ENCODE measurements at regions not wholly inside any gene's neighbourhood (a gene's known extent, or its start where the extent isn't known, plus 50 kb on each side); places are given as distances from the start of the nearest gene placed in this dataset.

GRCh38 chr11:70668204-70669202 is 270.2 kb downstream of the CTTN start:
- Histone ChIP-seq H3K4me1 (replicated peaks in 1 of 2; ENCODE audit: control insufficient read depth in 2 of 2, insufficient read depth in 2 of 2, low read length in 2 of 2) (no peaks in the 10 kb centered on the region), H3K27me3 (ENCODE audit: control insufficient read depth in 2 of 2, insufficient read depth in 2 of 2, low read length in 2 of 2) (peaks cover 13 to 74% of the 10 kb centered on the region in 2 experiments; a peak in 4 of 5 replicates), H3K36me3 (ENCODE audit: control insufficient read depth, insufficient read depth, low read length) (no peaks in the 10 kb centered on the region), H3K9ac (ENCODE audit: insufficient read depth in 1 of 2, low read depth in 2 of 2, low read length in 2 of 2) (no peak overlapping the region), H4K20me1 (replicated peaks; ENCODE audit: control insufficient read depth, insufficient read depth, low read length) (peaks cover 14% of the 10 kb centered on the region; the same call in 1 of the 2 replicates), H2AFZ (ENCODE audit: low read depth, low read length) (no peak overlapping the region), H3K9me1 (ENCODE audit: control insufficient read depth, insufficient read depth, low read length) (no peaks in the 10 kb centered on the region), H3K27ac (ENCODE audit: extremely low read depth, low read depth, low read length) (no peak overlapping the region), H3K4me3 (no peak overlapping the region), H3K9me3 (replicated peaks; ENCODE audit: control insufficient read depth, insufficient read depth, low read depth, low read length) (no peaks in the 10 kb centered on the region), H3K79me2 (ENCODE audit: control insufficient read depth, insufficient read depth, low read length) (no peaks in the 10 kb centered on the region), H3K4me2 (ENCODE audit: insufficient read depth, low read length) (no peak overlapping the region)
- no peak for TF ChIP-seq SMAD3 (CRISPR knock-in tag; conservative IDR thresholded peaks at IDR 0.05)
- TF ChIP-seq ZFP36 (IDR thresholded peaks at IDR 0.05; ENCODE audit: low read depth, low read length, partially characterized antibody), result peak; percentile 76
- WGBS (ENCODE audit: insufficient coverage, low coverage, missing lambda C conversion rate), result 2% methylated on average over 23 of the region's 23 CpGs
- in situ Hi-C loops (cut with MboI) (no loop called here), intact Hi-C loops (cut with micrococcal nuclease) (no loop called here)
- DNase-seq (ENCODE audit: extremely low read depth in 1 of 4, low spot score in 3 of 4), result no peak
- no TSS peak for BruUV-seq (replicated peaks)
- POLR2A ChIA-PET, result no interaction called here
- FAIRE-seq, result no peak
- CTCF ChIA-PET (ENCODE audit: low intra/inter-chr PET ratio), result no interaction called here
- no peak for ATAC-seq

GRCh38 chr11:70669281-70669680 is 271.0 kb downstream of the CTTN start:
- no peaks in the 10 kb centered on the region for H3K9me1 ChIP-seq (ENCODE audit: control insufficient read depth, insufficient read depth, low read length)
- 3% methylated on average over 13 of the region's 13 CpGs for WGBS (ENCODE audit: insufficient coverage, low coverage, missing lambda C conversion rate)
- H3K4me2 ChIP-seq (ENCODE audit: insufficient read depth, low read length), result no peak overlapping the region
- ATAC-seq (no peak), DNase-seq (ENCODE audit: extremely low read depth in 1 of 4, low spot score in 3 of 4) (no peak), FAIRE-seq (no peak)
- intact Hi-C loops (cut with micrococcal nuclease), result no loop called here
- peaks cover 13 to 68% of the 10 kb centered on the region in 2 experiments; a peak in 4 of 5 replicates for H3K27me3 ChIP-seq (ENCODE audit: control insufficient read depth in 2 of 2, insufficient read depth in 2 of 2, low read length in 2 of 2)
- no peaks in the 10 kb centered on the region for H3K36me3 ChIP-seq (ENCODE audit: control insufficient read depth, insufficient read depth, low read length)
- no peak overlapping the region for H3K27ac ChIP-seq (ENCODE audit: extremely low read depth, low read depth, low read length)
- no peaks in the 10 kb centered on the region for H3K9me3 ChIP-seq (replicated peaks; ENCODE audit: control insufficient read depth, insufficient read depth, low read depth, low read length)
- ChIA-PET POLR2A (no interaction called here), CTCF (ENCODE audit: low intra/inter-chr PET ratio) (no interaction called here)
- no peak overlapping the region for H3K4me3 ChIP-seq
- in situ Hi-C loops (cut with MboI), result no loop called here
- H4K20me1 ChIP-seq (replicated peaks; ENCODE audit: control insufficient read depth, insufficient read depth, low read length), result peaks cover 11% of the 10 kb centered on the region; the same call in 1 of the 2 replicates
- H3K4me1 ChIP-seq (replicated peaks in 1 of 2; ENCODE audit: control insufficient read depth in 2 of 2, insufficient read depth in 2 of 2, low read length in 2 of 2), result no peaks in the 10 kb centered on the region
- H3K9ac ChIP-seq (ENCODE audit: insufficient read depth in 1 of 2, low read depth in 2 of 2, low read length in 2 of 2), result no peak overlapping the region
- no peaks in the 10 kb centered on the region for H3K79me2 ChIP-seq (ENCODE audit: control insufficient read depth, insufficient read depth, low read length)
- no TSS peak for BruUV-seq (replicated peaks)
- no peak overlapping the region for H2AFZ ChIP-seq (ENCODE audit: low read depth, low read length)
- TF ChIP-seq MED1 (CRISPR knock-in tag; IDR thresholded peaks at IDR 0.05; ENCODE audit: borderline replicate concordance) (no peak), LARP7 (IDR thresholded peaks at IDR 0.05) (no peak), ZFP1 (CRISPR knock-in tag; IDR thresholded peaks at IDR 0.05) (no peak), BACH1 (tag; IDR thresholded peaks at IDR 0.05) (no peak), BRD9 (IDR thresholded peaks at IDR 0.05; ENCODE audit: low read depth, partially characterized antibody) (no peak), ZNF696 (CRISPR knock-in tag; conservative IDR thresholded peaks at IDR 0.05) (no peak), JUN (IDR thresholded peaks at IDR 0.05; ENCODE audit: borderline replicate concordance, low read depth, low read length) (no peak), JUN (CRISPR knock-in tag; IDR thresholded peaks at IDR 0.05; ENCODE audit: borderline replicate concordance) (no peak), GTF2B (IDR thresholded peaks at IDR 0.05; ENCODE audit: extremely low read depth, insufficient read length) (no peak), GTF3C2 (IDR thresholded peaks at IDR 0.05; ENCODE audit: borderline replicate concordance, extremely low read depth, insufficient read length) (no peak)

Measured in K562 (cell line).